ENCODE measurements at regions not wholly inside any gene's neighbourhood (a gene's known extent, or its start where the extent isn't known, plus 50 kb on each side); places are given as distances from the start of the nearest gene placed in this dataset.

- no peak for TF ChIP-seq CTCF (IDR thresholded peaks at IDR 0.05)
- no peak for TF ChIP-seq POLR2AphosphoS5 (IDR thresholded peaks at IDR 0.05; ENCODE audit: insufficient read depth in 1 of 2, low read depth in 1 of 2)
Observed at GRCh38 chr15:88983861-88984429, 70.8 kb upstream of the MFGE8 start.
